ENCODE measurements at regions not wholly inside any gene's neighbourhood (a gene's known extent, or its start where the extent isn't known, plus 50 kb on each side); places are given as distances from the start of the nearest gene placed in this dataset.

DNA sequence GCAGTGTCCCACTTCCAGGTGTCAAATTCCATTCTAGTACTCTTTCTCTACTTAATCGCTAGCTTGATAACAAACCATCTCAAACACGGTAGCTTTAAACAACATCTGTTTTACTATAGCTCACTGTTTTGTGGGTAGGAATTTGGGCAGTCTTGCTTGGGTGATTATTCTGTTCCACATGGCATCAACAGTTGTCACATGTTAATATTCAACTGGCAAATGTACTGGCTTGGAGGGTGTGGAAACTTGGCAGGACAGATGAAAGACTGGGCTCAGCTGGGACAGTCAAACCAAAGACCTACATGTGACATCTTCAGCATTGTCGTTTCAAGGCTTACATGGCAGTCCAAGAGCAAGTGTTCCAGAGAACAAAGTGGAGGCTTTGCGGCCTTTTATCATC is 241.8 kb downstream of the PTH2R start:
- Histone ChIP-seq H3K27me3 (ENCODE audit: control insufficient read depth, insufficient read depth, low read length) (no peaks in the 10 kb centered on the region), H3K27ac (ENCODE audit: insufficient read depth, low read length) (no peak overlapping the region), H3K4me1 (ENCODE audit: control insufficient read depth, extremely low read depth, insufficient read depth, low read length) (no peaks in the 10 kb centered on the region), H3K36me3 (ENCODE audit: control insufficient read depth, insufficient read depth, low read length) (no peaks in the 10 kb centered on the region), H2AFZ (ENCODE audit: low read length) (no peak overlapping the region), H4K20me1 (ENCODE audit: control insufficient read depth, extremely low read depth, insufficient read depth, low read length) (no peaks in the 10 kb centered on the region), H3K4me2 (ENCODE audit: extremely low read depth, insufficient read depth, low read length) (no peak overlapping the region), H3K9me3 (ENCODE audit: control insufficient read depth, insufficient read depth, low read depth, low read length) (no peaks in the 10 kb centered on the region), H3K79me2 (ENCODE audit: control insufficient read depth, insufficient read depth, low read length) (no peaks in the 10 kb centered on the region), H3K4me3 (replicated peaks in 1 of 4; ENCODE audit: control extremely low read depth in 1 of 4, insufficient read depth in 1 of 4, low read depth in 3 of 4, low read length in 4 of 4) (no peak overlapping the region), H3K9ac (ENCODE audit: insufficient read depth, low read length) (no peak overlapping the region)
- DNase-seq (ENCODE audit: low read depth in 2 of 2), result no peak
- TF ChIP-seq EZH2 (IDR thresholded peaks at IDR 0.05; ENCODE audit: low read length, missing control alignments), result no peak
- TF ChIP-seq, protein P1, sequence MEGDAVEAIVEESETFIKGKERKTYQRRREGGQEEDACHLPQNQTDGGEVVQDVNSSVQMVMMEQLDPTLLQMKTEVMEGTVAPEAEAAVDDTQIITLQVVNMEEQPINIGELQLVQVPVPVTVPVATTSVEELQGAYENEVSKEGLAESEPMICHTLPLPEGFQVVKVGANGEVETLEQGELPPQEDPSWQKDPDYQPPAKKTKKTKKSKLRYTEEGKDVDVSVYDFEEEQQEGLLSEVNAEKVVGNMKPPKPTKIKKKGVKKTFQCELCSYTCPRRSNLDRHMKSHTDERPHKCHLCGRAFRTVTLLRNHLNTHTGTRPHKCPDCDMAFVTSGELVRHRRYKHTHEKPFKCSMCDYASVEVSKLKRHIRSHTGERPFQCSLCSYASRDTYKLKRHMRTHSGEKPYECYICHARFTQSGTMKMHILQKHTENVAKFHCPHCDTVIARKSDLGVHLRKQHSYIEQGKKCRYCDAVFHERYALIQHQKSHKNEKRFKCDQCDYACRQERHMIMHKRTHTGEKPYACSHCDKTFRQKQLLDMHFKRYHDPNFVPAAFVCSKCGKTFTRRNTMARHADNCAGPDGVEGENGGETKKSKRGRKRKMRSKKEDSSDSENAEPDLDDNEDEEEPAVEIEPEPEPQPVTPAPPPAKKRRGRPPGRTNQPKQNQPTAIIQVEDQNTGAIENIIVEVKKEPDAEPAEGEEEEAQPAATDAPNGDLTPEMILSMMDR (conservative IDR thresholded peaks at IDR 0.05 in 1 of 2, IDR thresholded peaks at IDR 0.05 in 1 of 2; ENCODE audit: low read depth in 1 of 2, low read length in 2 of 2), result no peak

DNA sequence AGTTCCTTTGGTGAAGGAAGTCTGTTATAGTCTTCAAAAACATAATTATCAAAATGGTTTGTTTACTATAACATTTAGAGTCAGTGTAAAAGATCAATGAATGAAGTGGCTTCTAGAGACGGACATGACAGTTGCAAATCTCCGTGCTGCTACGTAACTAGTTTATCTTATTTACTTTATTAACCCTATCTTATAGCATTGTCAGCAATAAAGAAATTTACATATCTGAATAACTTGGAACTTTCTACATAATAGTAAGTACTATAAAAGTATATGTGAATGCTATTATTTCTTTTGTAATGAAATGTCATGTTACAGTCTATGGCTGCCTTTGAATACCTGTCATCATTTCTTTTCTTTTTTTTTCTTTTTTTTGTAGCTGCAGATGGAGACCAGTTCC is 246.8 kb downstream of the PTH2R start:
- no peaks in the 10 kb centered on the region for H4K20me1 ChIP-seq (ENCODE audit: control insufficient read depth, extremely low read depth, insufficient read depth, low read length)
- no peak overlapping the region for H3K4me3 ChIP-seq (replicated peaks in 1 of 4; ENCODE audit: control extremely low read depth in 1 of 4, insufficient read depth in 1 of 4, low read depth in 3 of 4, low read length in 4 of 4)
- H3K4me2 ChIP-seq (ENCODE audit: extremely low read depth, insufficient read depth, low read length), result no peak overlapping the region
- H3K36me3 ChIP-seq (ENCODE audit: control insufficient read depth, insufficient read depth, low read length), result no peaks in the 10 kb centered on the region
- H3K27ac ChIP-seq (ENCODE audit: insufficient read depth, low read length), result no peak overlapping the region
- no peak overlapping the region for H3K9ac ChIP-seq (ENCODE audit: insufficient read depth, low read length)
- H3K27me3 ChIP-seq (ENCODE audit: control insufficient read depth, insufficient read depth, low read length), result no peaks in the 10 kb centered on the region
- no peak overlapping the region for H2AFZ ChIP-seq (ENCODE audit: low read length)
- H3K79me2 ChIP-seq (ENCODE audit: control insufficient read depth, insufficient read depth, low read length), result no peaks in the 10 kb centered on the region
- TF ChIP-seq EZH2 (IDR thresholded peaks at IDR 0.05; ENCODE audit: low read length, missing control alignments), result no peak
- TF ChIP-seq, protein P1 (conservative IDR thresholded peaks at IDR 0.05 in 1 of 2, IDR thresholded peaks at IDR 0.05 in 1 of 2; ENCODE audit: low read depth in 1 of 2, low read length in 2 of 2), result no peak
- H3K9me3 ChIP-seq (ENCODE audit: control insufficient read depth, insufficient read depth, low read depth, low read length), result no peaks in the 10 kb centered on the region
- DNase-seq (ENCODE audit: low read depth in 2 of 2), result no peak
- no peaks in the 10 kb centered on the region for H3K4me1 ChIP-seq (ENCODE audit: control insufficient read depth, extremely low read depth, insufficient read depth, low read length)

DNA sequence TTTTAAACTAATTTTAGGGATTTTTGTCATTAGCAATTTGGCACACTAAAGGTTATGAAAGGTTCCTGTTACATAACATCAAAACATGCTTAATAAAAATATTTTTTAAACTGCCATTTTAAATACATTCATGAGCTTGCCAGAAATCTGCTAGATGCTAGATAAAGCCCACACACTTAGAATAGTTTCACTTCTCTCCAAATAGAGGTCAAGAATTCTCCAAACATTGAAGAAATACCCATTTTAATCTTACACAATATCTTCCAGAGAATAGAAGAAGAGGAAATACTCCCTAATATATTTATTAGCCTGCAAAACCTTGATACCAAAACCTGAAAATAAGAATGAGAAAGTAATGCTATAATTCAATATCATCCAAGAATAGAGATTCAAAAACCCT is 247.5 kb downstream of the PTH2R start:
- no peak overlapping the region for H3K4me3 ChIP-seq (replicated peaks in 1 of 4; ENCODE audit: control extremely low read depth in 1 of 4, insufficient read depth in 1 of 4, low read depth in 3 of 4, low read length in 4 of 4)
- H3K4me2 ChIP-seq (ENCODE audit: extremely low read depth, insufficient read depth, low read length), result no peak overlapping the region
- H3K27me3 ChIP-seq (ENCODE audit: control insufficient read depth, insufficient read depth, low read length), result no peaks in the 10 kb centered on the region
- no peaks in the 10 kb centered on the region for H3K4me1 ChIP-seq (ENCODE audit: control insufficient read depth, extremely low read depth, insufficient read depth, low read length)
- no peak for DNase-seq (ENCODE audit: low read depth in 2 of 2)
- H4K20me1 ChIP-seq (ENCODE audit: control insufficient read depth, extremely low read depth, insufficient read depth, low read length), result no peaks in the 10 kb centered on the region
- no peaks in the 10 kb centered on the region for H3K9me3 ChIP-seq (ENCODE audit: control insufficient read depth, insufficient read depth, low read depth, low read length)
- no peak for TF ChIP-seq EZH2 (IDR thresholded peaks at IDR 0.05; ENCODE audit: low read length, missing control alignments)
- TF ChIP-seq, protein P1 (conservative IDR thresholded peaks at IDR 0.05 in 1 of 2, IDR thresholded peaks at IDR 0.05 in 1 of 2; ENCODE audit: low read depth in 1 of 2, low read length in 2 of 2), result no peak
- no peak overlapping the region for H2AFZ ChIP-seq (ENCODE audit: low read length)
- no peak overlapping the region for H3K9ac ChIP-seq (ENCODE audit: insufficient read depth, low read length)
- no peak overlapping the region for H3K27ac ChIP-seq (ENCODE audit: insufficient read depth, low read length)
- H3K36me3 ChIP-seq (ENCODE audit: control insufficient read depth, insufficient read depth, low read length), result no peaks in the 10 kb centered on the region
- H3K79me2 ChIP-seq (ENCODE audit: control insufficient read depth, insufficient read depth, low read length), result no peaks in the 10 kb centered on the region
